ENCODE measurements at regions not wholly inside any gene's neighbourhood (a gene's known extent, or its start where the extent isn't known, plus 50 kb on each side); places are given as distances from the start of the nearest gene placed in this dataset.
"Not testable (repeated sequence)": the region's sequence is repeated elsewhere in the genome, so short reads cannot be mapped to it uniquely, and the experiment has no call there.

GRCh38 chrY:20891440-20892160 is 135.7 kb downstream of the RPS4Y2 start:
- no peak for DNase-seq
- Histone ChIP-seq H3K4me3 (ENCODE audit: low read depth in 1 of 3, low read length in 3 of 3) (no peak overlapping the region), H3K9me3 (ENCODE audit: control insufficient read depth in 2 of 2, insufficient read depth in 1 of 2, low read depth in 1 of 2, low read length in 1 of 2) (no peaks in the 10 kb centered on the region), H3K36me3 (ENCODE audit: control insufficient read depth in 3 of 3, insufficient read depth in 2 of 3, low read depth in 1 of 3, low read length in 3 of 3) (no peaks in the 10 kb centered on the region), H3K27me3 (ENCODE audit: control insufficient read depth in 3 of 3, insufficient read depth in 3 of 3, low read length in 3 of 3) (no peaks in the 10 kb centered on the region), H3K4me1 (ENCODE audit: control insufficient read depth in 3 of 3, insufficient read depth in 2 of 3, low read depth in 1 of 3, low read length in 2 of 3) (no peaks in the 10 kb centered on the region), H3K27ac (ENCODE audit: low read depth in 1 of 3, low read length in 2 of 3) (no peak overlapping the region)
- no peak for FAIRE-seq
- WGBS, 3 donors = 74 to 78% methylated on average over 3 of the region's 3 CpGs; no CpG with 5 or more reads in 1 of the 3 donors

DNA sequence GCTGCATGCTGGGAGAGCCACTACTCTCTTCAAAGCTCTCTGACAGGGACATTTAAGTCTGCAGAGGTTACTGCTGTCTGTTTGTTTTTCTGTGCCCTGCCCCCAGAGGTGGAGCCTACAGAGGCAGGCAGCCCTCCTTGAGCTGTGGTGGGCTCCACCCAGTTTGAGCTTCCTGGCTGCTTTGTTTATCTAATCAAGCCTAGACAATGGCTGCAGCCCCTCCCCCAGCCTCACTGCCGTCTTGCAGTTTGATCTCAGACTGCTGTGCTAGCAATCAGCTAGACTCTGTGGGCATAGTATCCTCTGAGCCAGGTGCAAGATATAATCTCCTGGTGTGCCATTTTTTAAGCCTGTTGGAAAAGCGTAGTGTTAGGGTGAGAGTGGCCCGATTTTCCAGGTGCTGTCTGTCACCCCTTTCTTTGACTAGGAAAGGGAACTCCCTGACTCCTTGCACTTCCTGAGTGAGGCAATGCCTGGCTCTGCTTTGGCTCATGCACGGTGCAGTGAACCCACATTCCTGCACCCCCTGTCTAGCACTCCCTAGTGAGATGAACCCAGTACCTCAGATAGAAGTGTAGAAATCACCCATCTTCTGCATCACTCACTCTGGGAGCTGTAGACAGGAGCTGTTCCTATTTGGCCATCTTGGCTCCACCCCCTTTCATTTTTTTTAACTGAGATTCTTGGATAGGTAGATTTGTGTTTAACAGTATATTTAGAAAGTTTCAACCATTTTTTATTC is 169.6 kb downstream of the RPS4Y2 start:
- not testable (repeated sequence) for H3K36me3 ChIP-seq (ENCODE audit: control insufficient read depth in 3 of 3, insufficient read depth in 2 of 3, low read depth in 1 of 3, low read length in 3 of 3); H3K9me3 ChIP-seq (ENCODE audit: control insufficient read depth in 2 of 2, insufficient read depth in 1 of 2, low read depth in 1 of 2, low read length in 1 of 2); H3K27me3 ChIP-seq (ENCODE audit: control insufficient read depth in 3 of 3, insufficient read depth in 3 of 3, low read length in 3 of 3); H3K4me1 ChIP-seq (ENCODE audit: control insufficient read depth in 3 of 3, insufficient read depth in 2 of 3, low read depth in 1 of 3, low read length in 2 of 3); FAIRE-seq; H3K4me3 ChIP-seq (ENCODE audit: low read depth in 1 of 3, low read length in 3 of 3); H3K27ac ChIP-seq (ENCODE audit: low read depth in 1 of 3, low read length in 2 of 3)
- peak in 1 of 2 donors; percentile 0 for DNase-seq
- WGBS, 3 donors = 33 to 58% methylated on average over 4 of the region's 4 CpGs; no CpG with 5 or more reads in 1 of the 3 donors

GRCh38 chrY:20929691-20930342 is 173.9 kb downstream of the RPS4Y2 start:
- 61 to 64% methylated on average over 6 of the region's 6 CpGs; no CpG with 5 or more reads in 1 of the 3 donors for WGBS, 3 donors
- Histone ChIP-seq H3K4me3 (ENCODE audit: low read depth in 1 of 3, low read length in 3 of 3) (no peak overlapping the region), H3K36me3 (ENCODE audit: control insufficient read depth in 3 of 3, insufficient read depth in 2 of 3, low read depth in 1 of 3, low read length in 3 of 3) (no peaks in the 10 kb centered on the region), H3K9me3 (ENCODE audit: control insufficient read depth in 2 of 2, insufficient read depth in 1 of 2, low read depth in 1 of 2, low read length in 1 of 2) (no peaks in the 10 kb centered on the region), H3K4me1 (ENCODE audit: control insufficient read depth in 3 of 3, insufficient read depth in 2 of 3, low read depth in 1 of 3, low read length in 2 of 3) (no peaks in the 10 kb centered on the region), H3K27ac (ENCODE audit: low read depth in 1 of 3, low read length in 2 of 3) (no peak overlapping the region), H3K27me3 (ENCODE audit: control insufficient read depth in 3 of 3, insufficient read depth in 3 of 3, low read length in 3 of 3) (no peaks in the 10 kb centered on the region)
- no peak for FAIRE-seq
- DNase-seq = peak in 1 of 2 donors; percentile 3

DNA sequence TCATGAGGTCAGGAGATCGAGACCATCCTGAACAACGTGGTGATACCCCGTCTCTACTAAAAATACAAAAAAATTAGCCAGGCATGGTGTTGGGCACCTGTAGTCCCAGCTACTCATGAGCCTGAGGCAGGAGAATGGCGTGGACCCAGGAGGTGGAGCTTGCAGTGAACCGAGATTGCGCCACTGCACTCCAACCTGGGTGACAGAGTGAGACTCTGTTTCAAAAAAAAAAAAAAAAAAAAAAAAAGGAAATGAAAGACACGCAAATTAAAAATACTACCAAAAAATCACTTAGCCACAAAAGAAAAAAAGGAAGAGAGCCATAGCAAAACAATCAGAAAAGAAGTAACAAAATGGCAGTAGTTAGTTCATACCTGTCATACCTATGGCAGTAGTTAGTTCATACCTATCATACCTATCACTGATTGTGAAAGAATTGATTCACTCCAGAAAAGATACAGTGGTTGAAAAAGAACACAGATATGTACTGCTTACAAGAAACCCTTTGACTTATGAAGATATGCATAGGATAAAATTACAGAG is 180.9 kb downstream of the RPS4Y2 start:
- H3K27ac ChIP-seq (ENCODE audit: low read depth in 1 of 3, low read length in 2 of 3); H3K9me3 ChIP-seq (ENCODE audit: control insufficient read depth in 2 of 2, insufficient read depth in 1 of 2, low read depth in 1 of 2, low read length in 1 of 2); H3K27me3 ChIP-seq (ENCODE audit: control insufficient read depth in 3 of 3, insufficient read depth in 3 of 3, low read length in 3 of 3); DNase-seq; H3K4me3 ChIP-seq (ENCODE audit: low read depth in 1 of 3, low read length in 3 of 3); FAIRE-seq; H3K4me1 ChIP-seq (ENCODE audit: control insufficient read depth in 3 of 3, insufficient read depth in 2 of 3, low read depth in 1 of 3, low read length in 2 of 3); H3K36me3 ChIP-seq (ENCODE audit: control insufficient read depth in 3 of 3, insufficient read depth in 2 of 3, low read depth in 1 of 3, low read length in 3 of 3): not testable (repeated sequence)
- 74 to 79% methylated on average over 6 to 7 of the region's 7 CpGs; no CpG with 5 or more reads in 1 of the 3 donors for WGBS, 3 donors

- Histone ChIP-seq H3K9me3 (ENCODE audit: control insufficient read depth in 2 of 2, insufficient read depth in 1 of 2, low read depth in 1 of 2, low read length in 1 of 2) (peaks cover 0 to 2% of the 10 kb centered on the region in 2 donors), H3K27me3 (ENCODE audit: control insufficient read depth in 3 of 3, insufficient read depth in 3 of 3, low read length in 3 of 3) (no peaks in the 10 kb centered on the region), H3K36me3 (ENCODE audit: control insufficient read depth in 3 of 3, insufficient read depth in 2 of 3, low read depth in 1 of 3, low read length in 3 of 3) (no peaks in the 10 kb centered on the region), H3K4me1 (ENCODE audit: control insufficient read depth in 3 of 3, insufficient read depth in 2 of 3, low read depth in 1 of 3, low read length in 2 of 3) (no peaks in the 10 kb centered on the region), H3K27ac (ENCODE audit: low read depth in 1 of 3, low read length in 2 of 3) (no peak overlapping the region), H3K4me3 (ENCODE audit: low read depth in 1 of 3, low read length in 3 of 3) (no peak overlapping the region)
- WGBS, 3 donors = 64 to 75% methylated on average over 2 of the region's 2 CpGs; no CpG with 5 or more reads in 1 of the 3 donors
- DNase-seq = no peak
- FAIRE-seq = no peak
These were observed 205.6 kb downstream of the RPS4Y2 start for GRCh38 chrY:20961512-20961911.

- DNase-seq (no peak), FAIRE-seq (no peak)
- Histone ChIP-seq H3K4me3 (ENCODE audit: low read depth in 1 of 3, low read length in 3 of 3) (no peak overlapping the region), H3K9me3 (ENCODE audit: control insufficient read depth in 2 of 2, insufficient read depth in 1 of 2, low read depth in 1 of 2, low read length in 1 of 2) (no peaks in the 10 kb centered on the region), H3K4me1 (ENCODE audit: control insufficient read depth in 3 of 3, insufficient read depth in 2 of 3, low read depth in 1 of 3, low read length in 2 of 3) (no peaks in the 10 kb centered on the region), H3K27me3 (ENCODE audit: control insufficient read depth in 3 of 3, insufficient read depth in 3 of 3, low read length in 3 of 3) (no peaks in the 10 kb centered on the region), H3K27ac (ENCODE audit: low read depth in 1 of 3, low read length in 2 of 3) (no peak overlapping the region), H3K36me3 (ENCODE audit: control insufficient read depth in 3 of 3, insufficient read depth in 2 of 3, low read depth in 1 of 3, low read length in 3 of 3) (no peaks in the 10 kb centered on the region)
These were observed 211.9 kb downstream of the RPS4Y2 start for GRCh38 chrY:20967828-20968227.

DNA sequence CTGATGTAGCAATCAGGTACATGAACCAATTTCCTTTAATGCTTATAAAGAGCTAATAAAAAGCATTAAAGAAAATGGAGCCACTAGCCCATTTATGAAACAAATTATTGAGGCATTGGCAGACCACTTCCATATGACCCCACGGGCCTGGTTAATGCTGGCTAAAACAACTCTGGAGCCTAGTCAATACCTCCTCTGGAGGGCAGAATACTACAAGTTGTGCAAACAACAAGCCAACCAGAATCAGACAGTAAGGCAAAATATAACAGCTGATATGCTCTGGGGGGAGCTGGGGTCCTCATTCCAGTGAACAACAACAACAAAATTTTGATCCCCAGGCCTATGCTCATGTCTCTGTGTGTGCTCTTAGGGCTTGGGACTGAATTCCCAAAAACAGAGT is 212.3 kb downstream of the RPS4Y2 start:
- FAIRE-seq (no peak), DNase-seq (no peak)
- H3K27me3 ChIP-seq (ENCODE audit: control insufficient read depth in 3 of 3, insufficient read depth in 3 of 3, low read length in 3 of 3) = no peaks in the 10 kb centered on the region
- WGBS, 3 donors = 48 to 73% methylated on average over 1 of the region's 1 CpG; no CpG with 5 or more reads in 1 of the 3 donors
- H3K36me3 ChIP-seq (ENCODE audit: control insufficient read depth in 3 of 3, insufficient read depth in 2 of 3, low read depth in 1 of 3, low read length in 3 of 3) = no peaks in the 10 kb centered on the region
- H3K9me3 ChIP-seq (ENCODE audit: control insufficient read depth in 2 of 2, insufficient read depth in 1 of 2, low read depth in 1 of 2, low read length in 1 of 2) = no peaks in the 10 kb centered on the region
- no peaks in the 10 kb centered on the region for H3K4me1 ChIP-seq (ENCODE audit: control insufficient read depth in 3 of 3, insufficient read depth in 2 of 3, low read depth in 1 of 3, low read length in 2 of 3)
- H3K4me3 ChIP-seq (ENCODE audit: low read depth in 1 of 3, low read length in 3 of 3) = no peak overlapping the region
- no peak overlapping the region for H3K27ac ChIP-seq (ENCODE audit: low read depth in 1 of 3, low read length in 2 of 3)

DNA sequence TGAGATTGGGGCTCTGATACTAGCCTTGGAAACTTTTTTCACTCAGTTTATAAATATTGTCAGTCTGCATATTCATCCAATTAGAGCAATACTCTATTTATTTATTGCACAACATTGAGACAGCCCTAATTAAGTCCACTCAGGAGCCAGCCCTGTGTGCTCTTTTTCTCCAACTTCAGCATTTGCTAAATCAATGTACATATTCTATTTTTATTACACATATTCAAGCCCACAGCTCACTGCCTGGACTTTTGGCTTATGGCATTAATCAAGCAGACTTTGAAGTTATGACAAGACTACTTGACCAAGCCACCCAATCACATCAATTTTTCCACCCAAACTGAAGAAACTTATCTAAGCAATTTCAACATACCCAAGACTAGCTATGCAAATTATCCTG is 215.5 kb downstream of the RPS4Y2 start:
- Histone ChIP-seq H3K9me3 (ENCODE audit: control insufficient read depth in 2 of 2, insufficient read depth in 1 of 2, low read depth in 1 of 2, low read length in 1 of 2) (no peaks in the 10 kb centered on the region), H3K4me1 (ENCODE audit: control insufficient read depth in 3 of 3, insufficient read depth in 2 of 3, low read depth in 1 of 3, low read length in 2 of 3) (no peaks in the 10 kb centered on the region), H3K27me3 (ENCODE audit: control insufficient read depth in 3 of 3, insufficient read depth in 3 of 3, low read length in 3 of 3) (no peaks in the 10 kb centered on the region), H3K4me3 (ENCODE audit: low read depth in 1 of 3, low read length in 3 of 3) (no peak overlapping the region), H3K27ac (ENCODE audit: low read depth in 1 of 3, low read length in 2 of 3) (no peak overlapping the region), H3K36me3 (ENCODE audit: control insufficient read depth in 3 of 3, insufficient read depth in 2 of 3, low read depth in 1 of 3, low read length in 3 of 3) (no peaks in the 10 kb centered on the region)
- FAIRE-seq = no peak
- DNase-seq = no peak

Measured in small intestine (tissue), 7 donors.